Sigmoid colon (tissue), 6 donors: ENCODE measurements at regions not wholly inside any gene's neighbourhood (a gene's known extent, or its start where the extent isn't known, plus 50 kb on each side); places are given as distances from the start of the nearest gene placed in this dataset.
"Not testable (repeated sequence)": the region's sequence is repeated elsewhere in the genome, so short reads cannot be mapped to it uniquely, and the experiment has no call there.

Experiments used
- DNase-seq: peaks from one replicate; pipeline ENCODE4 v3.0.0-alpha.2; 2019
- H3K27ac ChIP-seq, 4 donors: fragments of 200-600 bp; sonication (generic); one replicate each; pipeline ENCODE4 v1.5.1; 2016 to 2019; ENCODE audit warnings: mild to moderate bottlenecking in 1 of 4
- H3K27me3 ChIP-seq, 3 donors: fragments of 200-600 bp; sonication (generic); one replicate each; pipeline ENCODE4 v1.5.1; 2019; ENCODE audit warnings: mild to moderate bottlenecking in 1 of 3
- H3K36me3 ChIP-seq, 4 donors: fragments of 200-600 bp; sonication (generic); one replicate each; pipeline ENCODE4 v1.5.1; 2016 to 2019
- H3K4me1 ChIP-seq, 4 donors: fragments of 200-600 bp; sonication (generic); one replicate each; pipeline ENCODE4 v1.5.1; 2017 to 2019
- H3K4me3 ChIP-seq, 4 donors: fragments of 200-600 bp; sonication (generic); one replicate each; pipeline ENCODE4 v1.5.1; 2017 to 2019; ENCODE audit warnings: mild to moderate bottlenecking in 2 of 4, moderate library complexity in 1 of 4
- H3K9me3 ChIP-seq, 4 donors: fragments of 200-600 bp in 3 of 4; sonication (generic) in 3 of 4; one replicate each; pipeline versions ENCODE4 v1.5.1 to v1.6.1; 2013 to 2019
- CTCF ChIP-seq, 4 experiments: fragments of 450-650 bp in 3 of 4; fragments of 200-600 bp in 1 of 4; IDR thresholded peaks; one replicate each; pipeline ENCODE4 v1.5.1; 2016 to 2019; ENCODE audit warnings: antibody characterized with exemption in 4 of 4, mild to moderate bottlenecking in 3 of 4, moderate library complexity in 2 of 4
- EP300 ChIP-seq, 4 donors: sonication (generic); formaldehyde crosslinking; IDR thresholded peaks; one replicate each; pipeline ENCODE4 v1.6.1; 2017; ENCODE audit warnings: antibody characterized with exemption in 4 of 4
- POLR2A ChIP-seq, 2 donors: fragments of 450-650 bp; IDR thresholded peaks; one replicate each; pipeline ENCODE4 v1.6.1; 2016; ENCODE audit warnings: antibody characterized with exemption in 2 of 2, mild to moderate bottlenecking in 2 of 2, moderate library complexity in 2 of 2
- POLR2AphosphoS5 ChIP-seq, 4 donors: sonication (generic); formaldehyde crosslinking; IDR thresholded peaks; one replicate each; pipeline ENCODE4 v1.6.1; 2017; ENCODE audit warnings: antibody characterized with exemption in 4 of 4
- WGBS, 2 donors: extraction: QIAGEN DNeasy Blood & Tissue Kit; methylation state at CpG; one replicate each; pipeline ENCODE4 v1.1.7; 2013; 5-methylcytosine and 5-hydroxymethylcytosine counted together
- intact Hi-C: fragments of 100-400 bp; cut with DNase I; formaldehyde crosslinking; loops from one replicate; pipeline ENCODE4 v1.15.1; 2023
- donor health status: healthy with polysubstance abuse.
- donor health status: healthy.

GRCh38 chr2:65934992-65935629, 499.8 kb upstream of the MEIS1 start:
- TF ChIP-seq CTCF (IDR thresholded peaks at IDR 0.05) (no peak), POLR2A (IDR thresholded peaks at IDR 0.05) (no peak), EP300 (IDR thresholded peaks at IDR 0.05) (no peak), POLR2AphosphoS5 (IDR thresholded peaks at IDR 0.05) (no peak)
- intact Hi-C loops, result no loop called here
- H3K4me1 ChIP-seq, result no peaks in the 10 kb centered on the region
- H3K9me3 ChIP-seq, result no peaks in the 10 kb centered on the region
- no peaks in the 10 kb centered on the region for H3K27me3 ChIP-seq
- no peak for DNase-seq
- 73 to 85% methylated on average over 3 of the region's 3 CpGs for whole genome bisulfite sequencing, 2 donors
- no peak overlapping the region for H3K4me3 ChIP-seq
- H3K36me3 ChIP-seq, result no peaks in the 10 kb centered on the region
- no peak overlapping the region for H3K27ac ChIP-seq

- Histone ChIP-seq H3K27ac (no peak overlapping the region), H3K27me3 (no peaks in the 10 kb centered on the region), H3K9me3 (no peaks in the 10 kb centered on the region), H3K4me1 (no peaks in the 10 kb centered on the region), H3K36me3 (no peaks in the 10 kb centered on the region), H3K4me3 (no peak overlapping the region)
- intact Hi-C loops, result no loop called here
- no peak for DNase-seq
- TF ChIP-seq POLR2AphosphoS5 (IDR thresholded peaks at IDR 0.05) (no peak), CTCF (IDR thresholded peaks at IDR 0.05) (no peak), POLR2A (IDR thresholded peaks at IDR 0.05) (no peak), EP300 (IDR thresholded peaks at IDR 0.05) (no peak)
- WGBS, 2 donors, result 97 to 99% methylated on average over 1 of the region's 1 CpG
Observed at GRCh38 chr2:65932571-65932970, 500.2 kb upstream of the SPRED2 start.

- Histone ChIP-seq H3K9me3 (no peaks in the 10 kb centered on the region), H3K27ac (no peak overlapping the region), H3K4me3 (no peak overlapping the region), H3K4me1 (no peaks in the 10 kb centered on the region), H3K27me3 (no peaks in the 10 kb centered on the region), H3K36me3 (no peaks in the 10 kb centered on the region)
- DNase-seq, result no peak
- intact Hi-C loops, result no loop called here
- 73 to 81% methylated on average over 4 of the region's 4 CpGs for WGBS, 2 donors
- no peak for TF ChIP-seq POLR2A (IDR thresholded peaks at IDR 0.05)
- no peak for TF ChIP-seq POLR2AphosphoS5 (IDR thresholded peaks at IDR 0.05)
- no peak for TF ChIP-seq EP300 (IDR thresholded peaks at IDR 0.05)
- TF ChIP-seq CTCF (IDR thresholded peaks at IDR 0.05), result no peak
Observed at GRCh38 chr2:65931056-65931455, 498.7 kb upstream of the SPRED2 start.

GRCh38 chr2:65930259-65930658, 497.9 kb upstream of the SPRED2 start:
- intact Hi-C loops, result no loop called here
- no peak for DNase-seq
- whole genome bisulfite sequencing, 2 donors, result 92 to 96% methylated on average over 4 of the region's 4 CpGs

GRCh38 chr2:65929664-65930063, 497.3 kb upstream of the SPRED2 start:
- H3K36me3 ChIP-seq, DNase-seq, H3K4me3 ChIP-seq, intact Hi-C loops, H3K27ac ChIP-seq, H3K27me3 ChIP-seq, H3K9me3 ChIP-seq, H3K4me1 ChIP-seq: not testable (repeated sequence)
- 62 to 80% methylated on average over 9 to 10 of the region's 10 CpGs for WGBS, 2 donors

More at GRCh38 chr2:65930259-65930658, 497.9 kb upstream of the SPRED2 start:
- TF ChIP-seq CTCF (IDR thresholded peaks at IDR 0.05), result no peak
- no peak for TF ChIP-seq EP300 (IDR thresholded peaks at IDR 0.05)
- no peak for TF ChIP-seq POLR2A (IDR thresholded peaks at IDR 0.05)
- TF ChIP-seq POLR2AphosphoS5 (IDR thresholded peaks at IDR 0.05), result no peak
- H3K9me3 ChIP-seq, result no peaks in the 10 kb centered on the region
- no peaks in the 10 kb centered on the region for H3K27me3 ChIP-seq
- H3K4me3 ChIP-seq, result no peak overlapping the region
- H3K4me1 ChIP-seq, result no peaks in the 10 kb centered on the region
- no peaks in the 10 kb centered on the region for H3K36me3 ChIP-seq
- H3K27ac ChIP-seq, result no peak overlapping the region
